ENCODE measurements at regions not wholly inside any gene's neighbourhood (a gene's known extent, or its start where the extent isn't known, plus 50 kb on each side); places are given as distances from the start of the nearest gene placed in this dataset.

GRCh38 chr4:145427991-145428390 is 53.7 kb upstream of the SMAD1 start:
- in situ Hi-C loops (cut with HindIII; ENCODE audit: low sequenced_read_pairs), result no loop called here

GRCh38 chr4:145427221-145427620 is 54.4 kb upstream of the SMAD1 start:
- in situ Hi-C loops (cut with HindIII; ENCODE audit: low sequenced_read_pairs), result no loop called here

GRCh38 chr4:145423017-145423708 is 58.5 kb upstream of the SMAD1 start:
- in situ Hi-C loops (cut with HindIII; ENCODE audit: low sequenced_read_pairs), result no loop called here

GRCh38 chr4:145420595-145421214 is 60.9 kb upstream of the SMAD1 start:
- in situ Hi-C loops (cut with HindIII; ENCODE audit: low sequenced_read_pairs), result no loop called here

- in situ Hi-C loops (cut with HindIII; ENCODE audit: low sequenced_read_pairs), result no loop called here
Observed at GRCh38 chr4:145418739-145419138, 62.9 kb upstream of the SMAD1 start.

GRCh38 chr4:145417348-145418130 is 64.1 kb upstream of the SMAD1 start:
- in situ Hi-C loops (cut with HindIII; ENCODE audit: low sequenced_read_pairs), result no loop called here

- in situ Hi-C loops (cut with HindIII; ENCODE audit: low sequenced_read_pairs), result no loop called here
Observed at GRCh38 chr4:145414841-145415240, 66.8 kb upstream of the SMAD1 start.

GRCh38 chr4:145414226-145414625 is 67.4 kb upstream of the SMAD1 start:
- in situ Hi-C loops (cut with HindIII; ENCODE audit: low sequenced_read_pairs), result no loop called here

- in situ Hi-C loops (cut with HindIII; ENCODE audit: low sequenced_read_pairs), result no loop called here
Observed at GRCh38 chr4:145406970-145407369, 74.7 kb upstream of the SMAD1 start.

- in situ Hi-C loops (cut with HindIII; ENCODE audit: low sequenced_read_pairs), result no loop called here
Observed at GRCh38 chr4:145404761-145405160, 76.9 kb upstream of the SMAD1 start.

- in situ Hi-C loops (cut with HindIII; ENCODE audit: low sequenced_read_pairs), result no loop called here
Observed at GRCh38 chr4:145396581-145396980, 85.1 kb upstream of the SMAD1 start.

- in situ Hi-C loops (cut with HindIII; ENCODE audit: low sequenced_read_pairs), result no loop called here
Observed at GRCh38 chr4:145390571-145390970, 91.1 kb upstream of the SMAD1 start.

- in situ Hi-C loops (cut with HindIII; ENCODE audit: low sequenced_read_pairs), result no loop called here
Observed at GRCh38 chr4:145389550-145389949, 92.1 kb upstream of the SMAD1 start.

- in situ Hi-C loops (cut with HindIII; ENCODE audit: low sequenced_read_pairs), result no loop called here
Observed at GRCh38 chr4:145388043-145388442, 93.6 kb upstream of the SMAD1 start.

GRCh38 chr4:145387079-145387478 is 94.6 kb upstream of the SMAD1 start:
- in situ Hi-C loops (cut with HindIII; ENCODE audit: low sequenced_read_pairs), result no loop called here

GRCh38 chr4:145381163-145381562 is 100.5 kb upstream of the SMAD1 start:
- in situ Hi-C loops (cut with HindIII; ENCODE audit: low sequenced_read_pairs), result no loop called here

GRCh38 chr4:145380123-145380522 is 101.5 kb upstream of the SMAD1 start:
- in situ Hi-C loops (cut with HindIII; ENCODE audit: low sequenced_read_pairs), result no loop called here

- in situ Hi-C loops (cut with HindIII; ENCODE audit: low sequenced_read_pairs), result no loop called here
Observed at GRCh38 chr4:145375416-145375815, 106.2 kb upstream of the SMAD1 start.

- in situ Hi-C loops (cut with HindIII; ENCODE audit: low sequenced_read_pairs), result no loop called here
Observed at GRCh38 chr4:145352438-145353145, 129.1 kb upstream of the SMAD1 start.

GRCh38 chr4:145351922-145352321 is 129.7 kb upstream of the SMAD1 start:
- in situ Hi-C loops (cut with HindIII; ENCODE audit: low sequenced_read_pairs), result no loop called here

- in situ Hi-C loops (cut with HindIII; ENCODE audit: low sequenced_read_pairs), result no loop called here
Observed at GRCh38 chr4:145351162-145351561, 130.5 kb upstream of the SMAD1 start.
